ENCODE measurements at regions not wholly inside any gene's neighbourhood (a gene's known extent, or its start where the extent isn't known, plus 50 kb on each side); places are given as distances from the start of the nearest gene placed in this dataset.

- TF ChIP-seq CTCF (conservative IDR thresholded peaks at IDR 0.05 in 1 of 2, IDR thresholded peaks at IDR 0.05 in 1 of 2; ENCODE audit: low read depth in 1 of 2, low read length in 2 of 2) (no peak), EZH2 (IDR thresholded peaks at IDR 0.05; ENCODE audit: low read length, missing control alignments) (no peak)
These were observed 505.1 kb upstream of the USP24 start for GRCh38 chr1:55720261-55720660.
